Activated naive CD8-positive, alpha-beta T cell treated with anti-CD3 and anti-CD28 coated beads, Interleukin-2, amount 50 U/mL, for 16 hours (primary cell): ENCODE measurements at regions not wholly inside any gene's neighbourhood (a gene's known extent, or its start where the extent isn't known, plus 50 kb on each side); places are given as distances from the start of the nearest gene placed in this dataset.

Experiments
- DNase-seq: peaks from one replicate; pipeline ENCODE4 v3.0.0-alpha.2; 2020; ENCODE audit warnings: low read depth, low spot score

DNA sequence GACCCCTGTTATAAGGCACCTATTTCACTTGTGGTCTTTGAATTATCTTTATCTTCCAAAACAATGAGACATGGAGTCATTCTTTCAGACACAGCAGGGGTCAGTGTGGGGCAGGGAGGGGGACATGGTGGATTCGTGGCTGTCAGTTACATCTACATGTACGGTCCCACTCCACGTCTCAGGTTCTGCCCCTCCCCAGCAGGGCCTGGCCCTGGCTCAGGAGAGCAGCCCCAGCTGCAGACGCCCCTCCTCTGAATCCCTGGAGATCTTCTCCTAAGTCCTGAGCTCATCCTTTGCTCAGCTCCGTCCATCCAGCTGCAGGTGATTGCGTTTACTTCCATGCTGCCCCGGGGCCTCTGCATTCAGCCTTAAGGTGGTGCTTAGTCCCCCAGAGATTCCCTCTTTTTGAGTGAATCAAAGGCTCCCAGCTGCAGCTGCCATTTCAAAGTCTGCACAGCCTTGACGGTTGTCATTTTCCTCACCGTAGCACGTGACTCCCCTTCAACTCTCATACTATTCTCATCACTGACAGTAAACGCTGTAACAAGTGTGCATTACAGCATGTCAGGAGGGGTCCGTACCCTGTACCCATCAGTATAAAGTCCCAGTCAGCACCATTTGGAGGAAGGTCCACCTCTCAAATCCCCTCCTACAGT lies 113.4 kb upstream of the TCERG1L start:
- DNase-seq: no peak

DNA sequence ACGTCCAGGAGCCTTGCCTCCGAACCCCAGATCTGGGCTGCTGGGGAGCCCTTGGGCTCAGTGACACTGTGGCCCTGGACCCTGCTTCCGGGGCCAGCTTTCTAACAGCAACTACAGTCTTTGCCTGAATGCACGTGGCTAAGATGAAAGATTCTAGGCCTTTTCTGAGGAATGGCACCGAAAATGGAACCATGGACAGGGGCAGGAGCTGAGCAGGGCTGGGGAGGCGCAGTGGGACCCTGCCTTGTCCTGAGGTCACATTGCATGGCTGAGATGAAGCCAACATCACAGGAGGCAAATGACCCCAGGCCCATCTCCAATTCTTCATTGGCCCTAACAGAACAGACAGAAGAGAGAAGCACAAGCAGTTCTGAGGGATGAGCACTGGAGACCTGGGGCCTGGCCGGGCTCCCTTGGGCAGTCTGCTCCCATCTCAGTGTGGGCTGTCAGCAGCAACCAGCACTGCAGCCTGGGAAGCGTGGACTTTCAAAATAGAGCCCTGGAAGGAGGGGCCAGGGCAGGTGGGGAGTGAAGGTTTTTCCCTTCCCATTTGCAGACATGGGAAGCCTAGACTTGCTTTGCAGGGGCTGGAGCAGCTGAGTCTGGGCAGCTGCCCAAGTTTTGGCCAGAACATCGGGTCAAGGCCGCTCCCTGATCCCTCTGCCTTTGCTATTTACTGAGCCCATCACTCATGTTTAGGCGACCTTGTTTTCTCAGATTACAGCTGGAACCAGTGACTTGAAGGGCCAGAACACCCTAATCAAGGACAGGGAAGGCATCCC lies 114.4 kb upstream of the TCERG1L start:
- no peak for DNase-seq

GRCh38 chr10:131426534-131426898 lies 115.0 kb upstream of the TCERG1L start:
- no peak for DNase-seq

- DNase-seq: no peak
Observed at GRCh38 chr10:131427281-131427680, 115.8 kb upstream of the TCERG1L start.

GRCh38 chr10:131427901-131428300 lies 116.4 kb upstream of the TCERG1L start:
- DNase-seq: no peak

DNA sequence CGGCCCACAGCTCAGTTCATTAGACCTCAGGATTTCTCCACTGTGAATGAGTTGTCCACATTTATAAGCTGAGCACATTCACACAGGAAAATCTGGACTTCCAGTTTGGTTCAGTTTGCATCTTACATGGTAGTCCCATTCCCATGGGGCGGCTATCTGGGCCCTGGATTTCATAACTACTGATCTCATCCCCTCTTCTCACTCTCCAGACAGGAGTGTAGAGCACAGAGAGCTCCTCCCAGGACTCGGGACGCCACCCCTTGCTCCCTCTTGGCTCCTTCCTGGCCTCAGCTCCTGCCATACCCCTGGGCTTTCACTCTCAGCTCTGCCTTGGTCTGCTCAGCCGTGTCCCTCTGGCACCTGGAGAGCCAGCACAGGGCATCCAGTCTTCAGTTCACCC lies 117.6 kb upstream of the TCERG1L start:
- DNase-seq: no peak

DNA sequence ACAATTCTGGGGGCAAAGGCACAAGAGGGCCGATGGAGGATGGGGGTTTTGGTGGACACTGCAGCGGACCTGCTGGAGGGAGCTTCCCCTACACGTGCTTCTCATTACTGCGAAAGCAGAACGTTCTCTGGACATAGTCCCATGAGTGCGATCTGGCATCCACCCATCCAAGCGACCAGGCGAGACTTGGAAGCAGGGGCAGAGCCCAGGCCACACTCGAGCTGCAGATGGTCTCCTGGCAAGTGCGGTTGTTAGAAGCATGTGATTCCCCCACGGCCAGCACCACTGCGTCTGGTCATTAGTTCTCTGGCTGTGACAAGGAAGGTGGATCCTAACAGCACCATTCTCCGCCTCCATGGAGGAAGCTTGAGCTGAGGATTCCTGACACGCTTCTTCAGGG lies 118.4 kb upstream of the TCERG1L start:
- DNase-seq: no peak

DNA sequence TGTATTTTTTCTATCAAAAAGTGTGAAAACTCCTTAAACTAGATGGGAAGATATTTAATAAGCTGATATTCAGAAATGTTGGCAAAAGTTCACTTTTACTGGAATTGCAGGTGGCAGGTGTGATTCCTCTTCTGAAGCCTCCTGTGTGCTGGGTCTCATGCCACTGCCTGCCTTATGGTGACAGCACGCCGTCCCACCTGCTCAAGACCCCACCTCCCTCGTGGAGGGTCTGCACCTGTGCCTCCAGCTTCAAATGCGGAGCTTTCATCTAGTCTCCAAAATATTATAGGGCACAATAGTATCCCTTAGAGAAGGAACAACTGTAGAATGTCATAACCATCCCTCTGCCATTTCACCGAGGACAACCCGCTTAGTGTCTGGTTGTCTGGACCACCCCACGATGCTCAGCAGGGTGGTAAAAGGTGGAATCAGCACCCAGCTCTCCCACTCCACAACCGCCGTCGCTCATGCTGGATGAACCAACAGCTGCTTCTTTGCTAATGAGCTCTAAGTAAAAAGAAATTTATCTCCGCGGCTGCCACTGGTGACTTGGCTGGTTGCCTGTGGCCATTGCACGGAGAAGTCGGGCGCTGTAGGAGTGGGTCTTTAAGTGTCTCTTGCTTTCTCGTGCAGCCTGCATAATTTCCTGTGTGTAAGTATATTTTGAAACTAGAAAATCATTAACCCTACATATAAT lies 119.3 kb upstream of the TCERG1L start:
- DNase-seq: no peak

GRCh38 chr10:131431533-131431932 lies 120.0 kb upstream of the TCERG1L start:
- DNase-seq: no peak

GRCh38 chr10:131431978-131432690 lies 120.6 kb upstream of the TCERG1L start:
- DNase-seq: no peak

DNA sequence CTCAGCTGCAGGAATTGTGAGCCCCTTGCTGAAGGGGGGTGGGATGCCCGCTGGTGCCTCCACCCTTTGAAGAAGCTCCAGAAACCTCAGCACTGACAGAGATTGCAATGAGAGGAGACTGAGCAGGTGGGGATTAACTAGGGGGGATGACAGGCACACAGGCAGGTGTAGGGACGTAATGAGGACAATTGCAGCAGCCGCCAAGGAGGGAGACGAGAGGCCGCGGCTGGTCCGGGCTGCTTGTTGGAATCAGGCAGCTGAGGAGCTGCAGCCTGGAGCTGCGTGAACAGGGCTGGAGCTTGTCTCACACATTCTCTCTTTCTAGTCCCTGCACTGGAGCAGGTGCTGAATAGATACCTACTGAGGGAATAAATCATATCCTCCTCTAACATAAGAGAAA lies 122.0 kb upstream of the TCERG1L start:
- DNase-seq: no peak

DNA sequence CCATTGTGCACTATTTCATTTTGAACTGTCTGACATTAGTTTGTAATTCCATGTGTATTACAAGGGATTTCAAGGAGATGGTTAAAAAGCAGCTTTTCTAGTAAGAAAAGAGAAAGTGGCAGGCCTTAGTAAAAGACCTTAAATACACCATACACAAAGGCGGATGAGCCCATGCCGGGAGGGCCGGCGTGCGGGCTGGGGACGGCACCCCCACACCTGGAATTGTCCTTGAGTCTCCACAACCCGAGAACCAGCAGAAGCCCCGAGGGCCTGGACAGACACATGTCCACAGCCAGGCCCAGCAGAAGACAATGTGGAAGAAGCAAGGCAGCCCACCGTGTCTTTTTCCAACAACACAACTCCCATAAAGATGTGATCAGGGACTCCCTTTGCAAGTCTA lies 123.7 kb upstream of the TCERG1L start:
- DNase-seq: no peak

GRCh38 chr10:131435760-131436457 lies 124.4 kb upstream of the TCERG1L start:
- no peak for DNase-seq

- no peak for DNase-seq
Observed at GRCh38 chr10:131436458-131436857, 124.9 kb upstream of the TCERG1L start.

GRCh38 chr10:131437556-131438475 lies 126.3 kb upstream of the TCERG1L start:
- no peak for DNase-seq

GRCh38 chr10:131438665-131439064 lies 127.1 kb upstream of the TCERG1L start:
- DNase-seq: no peak

- DNase-seq: no peak
Observed at GRCh38 chr10:131439705-131440104, 128.2 kb upstream of the TCERG1L start.

GRCh38 chr10:131440405-131441360 lies 129.2 kb upstream of the TCERG1L start:
- no peak for DNase-seq

DNA sequence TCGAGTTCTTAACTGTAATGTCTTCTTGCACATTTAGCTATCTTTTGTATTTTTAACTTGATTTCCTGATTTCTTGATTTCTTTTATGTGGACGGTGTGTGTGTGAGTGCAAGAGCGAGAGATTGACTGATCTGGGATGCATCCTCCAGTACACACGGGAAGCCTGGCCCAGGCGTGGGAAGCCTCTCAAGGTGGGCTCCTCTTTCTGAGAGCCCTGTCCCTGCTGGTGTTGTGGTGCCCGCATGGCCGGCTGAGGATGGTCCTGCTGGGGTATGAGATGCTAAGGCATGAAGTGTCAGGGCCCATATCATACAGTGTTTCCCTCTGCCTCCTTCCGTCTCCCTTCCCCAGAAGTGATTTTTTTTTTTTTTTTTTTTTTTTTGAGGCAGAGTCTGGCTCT lies 130.8 kb upstream of the TCERG1L start:
- DNase-seq: no peak
